Natural killer cell (primary cell): ENCODE measurements at regions not wholly inside any gene's neighbourhood (a gene's known extent, or its start where the extent isn't known, plus 50 kb on each side); places are given as distances from the start of the nearest gene placed in this dataset.

ENCODE experiments used
- ATAC-seq, 3 donors: fragments of 150-1000 bp in 2 of 3; fragments of 200-7000 bp in 1 of 3; cut with Tn5 transposase; 1 replicate in 1 of 3; 2 replicates in 2 of 3; pipeline ENCODE4 v1.10.0; 2021; ENCODE audit warnings: mild to moderate bottlenecking in 2 of 3, moderate library complexity in 2 of 3
- DNase-seq, 2 donors: peaks; one replicate each; pipeline versions ENCODE4 v3.0.0 to v3.0.0-alpha.2; 2013 to 2021; ENCODE audit warnings: mixed read lengths in 1 of 2
- H3K27ac ChIP-seq: one replicate; pipeline ENCODE4 v1.5.1; 2013; ENCODE audit warnings: mild to moderate bottlenecking, low read length
- H3K27me3 ChIP-seq: one replicate; pipeline ENCODE4 v1.6.1; 2013; ENCODE audit warnings: low read length; ENCODE audit not compliant: control insufficient read depth, insufficient read depth
- H3K36me3 ChIP-seq: one replicate; pipeline ENCODE4 v1.6.1; 2013; ENCODE audit warnings: low read length; ENCODE audit not compliant: control insufficient read depth, insufficient read depth
- H3K4me1 ChIP-seq: one replicate; pipeline ENCODE4 v1.6.1; 2013; ENCODE audit warnings: low read length; ENCODE audit not compliant: control insufficient read depth, insufficient read depth
- H3K4me3 ChIP-seq: one replicate; pipeline ENCODE4 v1.5.1; 2013; ENCODE audit warnings: low read length
- H3K9me3 ChIP-seq: one replicate; pipeline ENCODE4 v1.6.1; 2013; ENCODE audit warnings: low read length; ENCODE audit not compliant: control insufficient read depth, insufficient read depth
- H3K27ac Mint-ChIP-seq, 2 donors: one replicate each; pipeline ENCODE4 v1.8.0; 2022; ENCODE audit warnings: mild to moderate bottlenecking in 2 of 2, mixed read lengths in 2 of 2, moderate library complexity in 1 of 2
- H3K27me3 Mint-ChIP-seq, 2 donors: one replicate each; pipeline ENCODE4 v1.8.0; 2022; ENCODE audit warnings: low read depth in 2 of 2, mixed read lengths in 2 of 2
- H3K36me3 Mint-ChIP-seq: one replicate; pipeline ENCODE4 v1.8.0; 2022; ENCODE audit warnings: mixed read lengths
- H3K4me1 Mint-ChIP-seq, 2 donors: one replicate each; pipeline ENCODE4 v1.8.0; 2022; ENCODE audit warnings: mixed read lengths in 2 of 2
- H3K4me3 Mint-ChIP-seq: one replicate; pipeline ENCODE4 v1.8.0; 2022; ENCODE audit warnings: mild to moderate bottlenecking, moderate library complexity, mixed read lengths
- H3K9me3 Mint-ChIP-seq, 2 donors: one replicate each; pipeline ENCODE4 v1.8.0; 2022; ENCODE audit warnings: mixed read lengths in 2 of 2
- CTCF ChIP-seq: fragments of 200-600 bp; IDR thresholded peaks from one replicate; pipeline ENCODE4 v1.8.0; 2022; ENCODE audit warnings: antibody characterized with exemption
- WGBS: methylation state at CpG from one replicate; pipeline ENCODE4 v1.1.7; 2013; ENCODE audit warnings: missing lambda C conversion rate; ENCODE audit not compliant: insufficient coverage; 5-methylcytosine and 5-hydroxymethylcytosine counted together
- intact Hi-C: fragments of 100-400 bp; cut with micrococcal nuclease; formaldehyde crosslinking; loops from one replicate; pipeline ENCODE4 v1.14.2; 2022

- H3K4me1 ChIP-seq: no peaks in the 10 kb centered on the region
- no peak for DNase-seq
- no peak overlapping the region for H3K27ac ChIP-seq
- Mint-ChIP-seq H3K36me3 (peaks cover 7% of the 10 kb centered on the region), H3K4me1 (no peaks in the 10 kb centered on the region), H3K27me3 (no peaks in the 10 kb centered on the region), H3K9me3 (peaks cover 17 to 19% of the 10 kb centered on the region in 2 donors), H3K27ac (no peak overlapping the region), H3K4me3 (no peak overlapping the region)
- H3K9me3 ChIP-seq: peaks cover 26% of the 10 kb centered on the region
- no peak overlapping the region for H3K4me3 ChIP-seq
- H3K36me3 ChIP-seq: no peaks in the 10 kb centered on the region
- intact Hi-C loops: no loop called here
- 65% methylated on average over 3 of the region's 3 CpGs for WGBS
- ATAC-seq: no peak
- no peak for TF ChIP-seq CTCF
- no peaks in the 10 kb centered on the region for H3K27me3 ChIP-seq
Observed at GRCh38 chr3:163573324-163573723, 1505.0 kb downstream of the SI start.

- H3K9me3 ChIP-seq: peaks cover 26% of the 10 kb centered on the region
- TF ChIP-seq CTCF: no peak
- H3K27ac Mint-ChIP-seq: no peak overlapping the region
- H3K4me3 ChIP-seq: no peak overlapping the region
- H3K36me3 Mint-ChIP-seq: peaks cover 7% of the 10 kb centered on the region
- WGBS: 0% methylated on average over 1 of the region's 1 CpG
- no peak overlapping the region for H3K27ac ChIP-seq
- no peaks in the 10 kb centered on the region for H3K4me1 ChIP-seq
- H3K27me3 Mint-ChIP-seq: no peaks in the 10 kb centered on the region
- DNase-seq: no peak
- intact Hi-C loops: no loop called here
- H3K4me3 Mint-ChIP-seq: no peak overlapping the region
- no peaks in the 10 kb centered on the region for H3K27me3 ChIP-seq
- H3K9me3 Mint-ChIP-seq: peaks cover 17 to 19% of the 10 kb centered on the region in 2 donors
- ATAC-seq: no peak
- no peaks in the 10 kb centered on the region for H3K36me3 ChIP-seq
- no peaks in the 10 kb centered on the region for H3K4me1 Mint-ChIP-seq
Observed at GRCh38 chr3:163572856-163573255, 1505.4 kb downstream of the SI start.

- H3K27ac Mint-ChIP-seq: no peak overlapping the region
- Histone ChIP-seq H3K36me3 (no peaks in the 10 kb centered on the region), H3K27me3 (no peaks in the 10 kb centered on the region), H3K4me1 (no peaks in the 10 kb centered on the region), H3K9me3 (no peaks in the 10 kb centered on the region), H3K4me3 (no peak overlapping the region), H3K27ac (no peak overlapping the region)
- intact Hi-C loops: no loop called here
- no peaks in the 10 kb centered on the region for H3K27me3 Mint-ChIP-seq
- ATAC-seq: no peak
- 52% methylated on average over 1 of the region's 1 CpG for WGBS
- H3K36me3 Mint-ChIP-seq: no peaks in the 10 kb centered on the region
- peaks cover 5 to 16% of the 10 kb centered on the region in 2 donors for H3K9me3 Mint-ChIP-seq
- TF ChIP-seq CTCF: no peak
- no peak overlapping the region for H3K4me3 Mint-ChIP-seq
- H3K4me1 Mint-ChIP-seq: no peaks in the 10 kb centered on the region
- DNase-seq: no peak
Observed at GRCh38 chr3:163563485-163563884, 1514.8 kb downstream of the SI start.

- intact Hi-C loops: no loop called here
- Mint-ChIP-seq H3K4me3 (no peak overlapping the region), H3K4me1 (no peaks in the 10 kb centered on the region), H3K36me3 (no peaks in the 10 kb centered on the region), H3K27me3 (no peaks in the 10 kb centered on the region), H3K27ac (no peak overlapping the region), H3K9me3 (peaks cover 5 to 16% of the 10 kb centered on the region in 2 donors)
- no peak for ATAC-seq
- DNase-seq: no peak
- TF ChIP-seq CTCF: no peak
- Histone ChIP-seq H3K36me3 (no peaks in the 10 kb centered on the region), H3K9me3 (no peaks in the 10 kb centered on the region), H3K4me3 (no peak overlapping the region), H3K27me3 (no peaks in the 10 kb centered on the region), H3K27ac (no peak overlapping the region), H3K4me1 (no peaks in the 10 kb centered on the region)
- WGBS: 9% methylated on average over 1 of the region's 2 CpGs
Observed at GRCh38 chr3:163562625-163563024, 1515.7 kb downstream of the SI start.
